Psoas muscle (tissue), 7 donors: ENCODE measurements at regions not wholly inside any gene's neighbourhood (a gene's known extent, or its start where the extent isn't known, plus 50 kb on each side); places are given as distances from the start of the nearest gene placed in this dataset.

Experiments used
- ATAC-seq, 4 donors: fragments of 200-7000 bp; cut with Tn5 transposase; one replicate each; pipeline ENCODE4 v1.9.1; 2020; ENCODE audit warnings: moderate library complexity in 3 of 4, mild to moderate bottlenecking in 2 of 4
- DNase-seq, 2 donors: peaks; one replicate each; pipeline ENCODE4 v3.0.0-alpha.2; 2020
- H3K27ac ChIP-seq: fragments of 200-600 bp; one replicate; pipeline ENCODE4 v1.8.0; 2022
- H3K27me3 ChIP-seq, 3 donors: fragments of 200-600 bp in 1 of 3; one replicate each; pipeline versions ENCODE4 v1.6.1 to v1.8.0; 2013 to 2022; ENCODE audit warnings: low read length in 2 of 3, mild to moderate bottlenecking in 2 of 3, moderate library complexity in 1 of 3; ENCODE audit not compliant: insufficient read depth in 3 of 3
- H3K36me3 ChIP-seq, 2 donors: fragments of 200-600 bp in 1 of 2; one replicate each; pipeline versions ENCODE4 v1.6.1 to v1.8.0; 2013 to 2022; ENCODE audit warnings: low read depth in 1 of 2, mild to moderate bottlenecking in 1 of 2, moderate library complexity in 1 of 2; ENCODE audit not compliant: insufficient read depth in 1 of 2
- H3K4me1 ChIP-seq: fragments of 200-600 bp; one replicate; pipeline ENCODE4 v1.8.0; 2022
- H3K4me3 ChIP-seq: fragments of 200-600 bp; one replicate; pipeline ENCODE4 v1.8.0; 2022; ENCODE audit warnings: mild to moderate bottlenecking
- H3K9me3 ChIP-seq: fragments of 200-600 bp; one replicate; pipeline ENCODE4 v1.8.0; 2022
- WGBS, 3 donors: extraction: QIAGEN DNeasy Blood & Tissue Kit; methylation state at CpG; one replicate each; pipeline versions ENCODE4 v1.1.6 to v1.1.7; 2013; 5-methylcytosine and 5-hydroxymethylcytosine counted together
- intact Hi-C, 2 donors: fragments of 100-400 bp; cut with DNase I; formaldehyde crosslinking; loops; one replicate each; pipeline versions ENCODE4 v1.11.0 to v1.14.2; 2022
- TF ChIP-seq, protein P1 (sequence below): fragments of 200-600 bp; IDR thresholded peaks from one replicate; pipeline ENCODE4 v1.8.0; 2022; ENCODE audit warnings: antibody characterized with exemption
- donor health status: healthy with polysubstance abuse.
- donor health status: DM: no; HTN: no; CAD: no; lungs with moderate emphysema.
- donor health status: Bipolar disorder and iron deficiency.
- donor health status: healthy.
- donor health status: DM: yes; HTN: yes; CAD: no.
- donor health status: DM: no; HTN: no; CAD: no.
- donor health status: DM: yes; HTN: yes; CAD: no.

DNA sequence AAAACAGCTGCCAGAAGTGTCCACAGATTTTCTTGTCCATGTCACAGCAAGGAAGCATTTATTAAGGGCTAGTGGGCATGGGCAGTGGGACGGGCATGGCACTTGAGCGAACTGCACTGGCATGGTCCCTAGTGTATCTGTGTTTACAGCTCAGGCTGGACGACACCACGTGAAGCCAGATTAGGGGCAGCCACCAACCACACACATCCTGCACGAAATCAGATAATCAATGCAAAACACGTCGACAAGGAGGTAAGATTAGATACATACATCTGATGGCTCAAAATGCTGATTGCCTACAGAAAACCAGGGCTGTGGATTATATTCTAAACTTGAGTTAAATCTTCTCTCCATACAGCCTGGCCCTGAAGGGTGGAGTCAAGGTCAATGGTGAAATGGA lies 103.8 kb upstream of the ATP6AP2 start:
- intact Hi-C loops = loop anchor here in 1 of 2 donors (10.0 kb wide), 1 partner anchor 1722 kb away; no protein-coding TSS in a partner anchor
- Histone ChIP-seq H3K27me3 (peaks cover 0 to 59% (median 0%) of the 10 kb centered on the region in 3 donors), H3K4me1 (no peaks in the 10 kb centered on the region), H3K4me3 (no peak overlapping the region), H3K36me3 (no peaks in the 10 kb centered on the region), H3K9me3 (no peaks in the 10 kb centered on the region), H3K27ac (no peak overlapping the region)
- 72 to 80% (median 74%) methylated on average over 7 of the region's 7 CpGs for WGBS, 3 donors
- ATAC-seq (no peak), DNase-seq (no peak)
- TF ChIP-seq, protein P1, sequence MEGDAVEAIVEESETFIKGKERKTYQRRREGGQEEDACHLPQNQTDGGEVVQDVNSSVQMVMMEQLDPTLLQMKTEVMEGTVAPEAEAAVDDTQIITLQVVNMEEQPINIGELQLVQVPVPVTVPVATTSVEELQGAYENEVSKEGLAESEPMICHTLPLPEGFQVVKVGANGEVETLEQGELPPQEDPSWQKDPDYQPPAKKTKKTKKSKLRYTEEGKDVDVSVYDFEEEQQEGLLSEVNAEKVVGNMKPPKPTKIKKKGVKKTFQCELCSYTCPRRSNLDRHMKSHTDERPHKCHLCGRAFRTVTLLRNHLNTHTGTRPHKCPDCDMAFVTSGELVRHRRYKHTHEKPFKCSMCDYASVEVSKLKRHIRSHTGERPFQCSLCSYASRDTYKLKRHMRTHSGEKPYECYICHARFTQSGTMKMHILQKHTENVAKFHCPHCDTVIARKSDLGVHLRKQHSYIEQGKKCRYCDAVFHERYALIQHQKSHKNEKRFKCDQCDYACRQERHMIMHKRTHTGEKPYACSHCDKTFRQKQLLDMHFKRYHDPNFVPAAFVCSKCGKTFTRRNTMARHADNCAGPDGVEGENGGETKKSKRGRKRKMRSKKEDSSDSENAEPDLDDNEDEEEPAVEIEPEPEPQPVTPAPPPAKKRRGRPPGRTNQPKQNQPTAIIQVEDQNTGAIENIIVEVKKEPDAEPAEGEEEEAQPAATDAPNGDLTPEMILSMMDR = no peak

DNA sequence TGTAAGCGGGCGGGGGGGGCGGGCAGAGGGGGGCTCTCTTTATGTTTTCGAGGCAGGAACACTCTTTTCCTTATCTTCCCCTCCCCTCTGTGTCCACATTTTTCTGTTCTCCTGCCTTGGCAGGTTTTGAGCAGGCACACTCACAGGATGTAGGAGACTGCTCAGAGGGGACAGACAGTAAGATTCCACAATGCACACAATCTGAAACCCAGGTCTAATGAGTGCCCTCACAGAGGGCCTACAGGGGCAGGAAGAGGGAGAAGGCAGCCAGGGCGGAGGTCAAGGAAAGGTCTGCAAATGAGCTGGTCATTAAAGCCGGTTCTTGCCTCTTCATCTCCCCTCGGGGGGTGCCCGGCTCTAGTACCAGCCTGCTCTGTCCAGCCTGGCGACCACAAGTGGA lies 106.1 kb upstream of the ATP6AP2 start:
- Histone ChIP-seq H3K27ac (no peak overlapping the region), H3K4me3 (no peak overlapping the region), H3K4me1 (no peaks in the 10 kb centered on the region), H3K9me3 (no peaks in the 10 kb centered on the region), H3K27me3 (peaks cover 0 to 69% (median 0%) of the 10 kb centered on the region in 3 donors), H3K36me3 (no peaks in the 10 kb centered on the region)
- no peak for ATAC-seq
- intact Hi-C loops = loop anchor here in 1 of 2 donors (10.0 kb wide), 1 partner anchor 1720 kb away; no protein-coding TSS in a partner anchor
- no peak for DNase-seq
- 59 to 80% (median 73%) methylated on average over 9 of the region's 9 CpGs for WGBS, 3 donors
- TF ChIP-seq, protein P1 = no peak

DNA sequence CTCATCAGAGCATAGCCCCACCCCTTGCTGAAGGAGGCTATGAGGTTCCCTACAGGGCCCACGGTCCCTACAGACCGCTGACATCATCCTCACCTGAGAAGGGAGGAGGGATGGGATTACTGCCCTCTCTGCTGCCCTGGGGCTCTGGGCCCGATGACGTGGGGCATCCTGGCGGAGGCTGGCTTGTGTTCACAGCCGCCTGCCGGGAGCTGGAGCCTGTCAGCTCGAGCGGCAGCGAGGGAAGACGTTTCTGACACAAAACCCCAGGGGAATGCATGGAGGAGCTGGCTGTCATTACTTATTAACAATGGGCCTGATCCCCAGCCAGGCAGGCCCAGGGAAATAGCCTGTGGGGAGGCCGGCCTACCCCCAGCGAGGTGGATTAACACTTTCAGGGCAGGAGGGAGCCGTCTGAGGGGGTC lies 106.6 kb upstream of the ATP6AP2 start:
- Histone ChIP-seq H3K27me3 (peaks cover 0 to 69% (median 0%) of the 10 kb centered on the region in 3 donors), H3K27ac (no peak overlapping the region), H3K36me3 (no peaks in the 10 kb centered on the region), H3K4me3 (no peak overlapping the region), H3K4me1 (no peaks in the 10 kb centered on the region), H3K9me3 (no peaks in the 10 kb centered on the region)
- DNase-seq = no peak
- no peak for ATAC-seq
- 31 to 37% (median 32%) methylated on average over 14 of the region's 14 CpGs for WGBS, 3 donors
- TF ChIP-seq, protein P1 = no peak
- intact Hi-C loops = loop anchor here in 1 of 2 donors (10.0 kb wide), 1 partner anchor 1719 kb away; no protein-coding TSS in a partner anchor

DNA sequence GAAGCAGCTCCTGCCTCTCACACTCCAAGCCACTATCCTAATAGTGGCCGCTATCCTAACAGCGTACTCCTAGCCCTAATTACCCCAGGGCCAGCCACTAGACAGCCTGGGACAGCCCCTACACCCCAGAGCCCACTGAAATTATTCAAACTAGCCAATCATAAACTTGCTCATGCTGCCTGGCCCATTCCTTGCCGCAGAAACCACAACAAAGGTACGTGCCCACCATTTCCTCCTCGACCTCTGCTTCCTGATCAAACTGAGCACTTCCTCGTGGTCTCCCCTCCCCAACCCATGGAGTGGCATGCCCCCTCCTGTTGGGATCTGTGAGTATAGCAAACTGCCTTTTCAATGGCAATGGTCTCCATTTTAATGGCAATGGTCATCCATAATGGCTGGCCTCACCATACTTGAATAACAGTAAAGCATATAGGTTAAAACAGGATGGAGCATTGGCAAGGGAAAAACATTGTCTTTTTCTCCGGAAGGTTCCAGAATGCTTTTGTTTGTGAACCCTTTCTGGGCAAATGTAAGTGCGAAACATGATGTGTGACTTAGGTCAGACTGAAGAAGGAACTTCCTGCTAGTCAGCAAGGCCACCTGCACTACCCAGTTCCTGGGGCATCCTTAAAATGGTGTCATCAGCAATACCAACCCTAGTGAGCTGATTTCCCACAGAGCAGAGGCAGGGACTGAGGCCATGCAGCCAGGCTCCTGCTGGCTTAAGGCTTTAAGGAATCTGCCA lies 107.1 kb upstream of the ATP6AP2 start:
- peaks cover 0 to 68% (median 0%) of the 10 kb centered on the region in 3 donors for H3K27me3 ChIP-seq
- H3K9me3 ChIP-seq = no peaks in the 10 kb centered on the region
- TF ChIP-seq, protein P1 = no peak
- no peaks in the 10 kb centered on the region for H3K36me3 ChIP-seq
- 83 to 91% (median 87%) methylated on average over 8 of the region's 8 CpGs for WGBS, 3 donors
- no peak overlapping the region for H3K4me3 ChIP-seq
- no peak for DNase-seq
- no peak for ATAC-seq
- no peak overlapping the region for H3K27ac ChIP-seq
- intact Hi-C loops = loop anchor here in 1 of 2 donors (10.0 kb wide), 1 partner anchor 1719 kb away; no protein-coding TSS in a partner anchor
- no peaks in the 10 kb centered on the region for H3K4me1 ChIP-seq
